GM18508 (cell line): ENCODE measurements at regions not wholly inside any gene's neighbourhood (a gene's known extent, or its start where the extent isn't known, plus 50 kb on each side); places are given as distances from the start of the nearest gene placed in this dataset.
"Not testable (repeated sequence)": the region's sequence is repeated elsewhere in the genome, so short reads cannot be mapped to it uniquely, and the experiment has no call there.

Experiments
- ATAC-seq: cut with Tn5 transposase; IDR thresholded peaks from one replicate; pipeline ENCODE4 v1.9.1; 2021; ENCODE audit warnings: moderate number of reproducible peaks; ENCODE audit not compliant: insufficient read depth, unreplicated experiment

GRCh38 chr15:81749716-81750375 is 296.0 kb downstream of the MEX3B start:
- ATAC-seq, result no peak

- no peak for ATAC-seq
These were observed 298.3 kb downstream of the MEX3B start for GRCh38 chr15:81747482-81747881.

- no peak for ATAC-seq
These were observed 298.8 kb downstream of the MEX3B start for GRCh38 chr15:81747026-81747425.

GRCh38 chr15:81744364-81744763 is 301.5 kb downstream of the MEX3B start:
- ATAC-seq, result no peak

GRCh38 chr15:81740416-81740815 is 305.4 kb downstream of the MEX3B start:
- ATAC-seq, result no peak

- ATAC-seq, result no peak
These were observed 316.5 kb downstream of the MEX3B start for GRCh38 chr15:81729340-81729739.

GRCh38 chr15:81728726-81729125 is 317.1 kb downstream of the MEX3B start:
- no peak for ATAC-seq

GRCh38 chr15:81725590-81725989 is 320.2 kb downstream of the MEX3B start:
- ATAC-seq, result no peak

GRCh38 chr15:81724536-81724935 is 321.3 kb downstream of the MEX3B start:
- no peak for ATAC-seq

- no peak for ATAC-seq
These were observed 322.1 kb downstream of the MEX3B start for GRCh38 chr15:81723701-81724100.

GRCh38 chr15:81723113-81723651 is 322.6 kb downstream of the MEX3B start:
- no peak for ATAC-seq

GRCh38 chr15:81716468-81716867 is 329.4 kb downstream of the MEX3B start:
- ATAC-seq, result not testable (repeated sequence)

- no peak for ATAC-seq
These were observed 335.5 kb downstream of the MEX3B start for GRCh38 chr15:81710328-81710727.

GRCh38 chr15:81706816-81707346 is 332.9 kb upstream of the TMC3 start:
- ATAC-seq, result not testable (repeated sequence)

GRCh38 chr15:81705727-81706126 is 331.7 kb upstream of the TMC3 start:
- ATAC-seq, result not testable (repeated sequence)

- no peak for ATAC-seq
These were observed 312.0 kb upstream of the TMC3 start for GRCh38 chr15:81686021-81686420.

- no peak for ATAC-seq
These were observed 311.2 kb upstream of the TMC3 start for GRCh38 chr15:81685237-81685636.

GRCh38 chr15:81680829-81681228 is 306.8 kb upstream of the TMC3 start:
- no peak for ATAC-seq

- ATAC-seq, result no peak
These were observed 292.8 kb upstream of the TMC3 start for GRCh38 chr15:81666839-81667238.

GRCh38 chr15:81660976-81661375 is 287.0 kb upstream of the TMC3 start:
- no peak for ATAC-seq

GRCh38 chr15:81653259-81653658 is 279.2 kb upstream of the TMC3 start:
- no peak for ATAC-seq

- no peak for ATAC-seq
These were observed 271.5 kb upstream of the TMC3 start for GRCh38 chr15:81645470-81645869.
